IMR-90 (cell line): ENCODE measurements at regions not wholly inside any gene's neighbourhood (a gene's known extent, or its start where the extent isn't known, plus 50 kb on each side); places are given as distances from the start of the nearest gene placed in this dataset.
A peak's percentile ranks its signal among the peaks of the same experiment; 100 is the strongest.

ENCODE experiments used
- ATAC-seq: fragments of 200-7000 bp; cut with Tn5 transposase; 2 replicates; pipeline ENCODE4 v1.9.1; 2020; ENCODE audit warnings: low read depth, mild to moderate bottlenecking, moderate library complexity
- BruUV-seq: library from RNA; stranded (reverse); fragments of 400-500 nt; replicated peaks from 2 replicates; lab custom pipeline; 2021; lab: Mats Ljungman, UMichigan
- CTCF ChIA-PET: fragments of 300-600 bp; formaldehyde crosslinking; extraction: SDS; loops from one replicate; lab custom pipeline; 2021; ENCODE audit warnings: antibody characterized with exemption; lab: Yijun Ruan, JAX
- POLR2A ChIA-PET: fragments of 300-600 bp; sonication (Branson Sonifier 250); formaldehyde crosslinking; loops from one replicate; lab custom pipeline; 2022; ENCODE audit warnings: antibody characterized with exemption; ENCODE audit not compliant: unreplicated experiment; lab: Charles Lee
- DNase-seq: peaks from one replicate; pipeline ENCODE4 v3.0.0; 2013
- H2AFZ ChIP-seq: replicated peaks from 2 replicates; pipeline ENCODE3; 2013; ENCODE audit warnings: low read length, mild to moderate bottlenecking; ENCODE audit not compliant: poor library complexity
- H2AK5ac ChIP-seq: 2 replicates; pipeline ENCODE4 v1.6.1; 2013; ENCODE audit warnings: low read depth, low read length, inconsistent platforms
- H2AK9ac ChIP-seq: replicated peaks from 2 replicates; pipeline ENCODE3; 2013; ENCODE audit warnings: mild to moderate bottlenecking, low read depth, low read length, moderate library complexity; ENCODE audit not compliant: poor library complexity
- H2BK120ac ChIP-seq: 2 replicates; pipeline ENCODE4 v1.6.1; 2013; ENCODE audit warnings: low read depth, low read length, inconsistent platforms
- H2BK15ac ChIP-seq: 3 replicates; pipeline ENCODE4 v1.6.1; 2013; ENCODE audit warnings: low read depth, low read length, inconsistent platforms
- H2BK20ac ChIP-seq: 2 replicates; pipeline ENCODE4 v1.6.1; 2013; ENCODE audit warnings: low read depth, mild to moderate bottlenecking, inconsistent platforms, low read length, moderate library complexity
- H2BK5ac ChIP-seq: 2 replicates; pipeline ENCODE4 v1.6.1; 2013; ENCODE audit warnings: mild to moderate bottlenecking, low read depth, low read length, inconsistent platforms; ENCODE audit not compliant: poor library complexity, severe bottlenecking
- H3K14ac ChIP-seq: replicated peaks from 2 replicates; pipeline ENCODE4 v1.6.1; 2013; ENCODE audit warnings: low read depth, low read length, inconsistent platforms
- H3K18ac ChIP-seq: 2 replicates; pipeline ENCODE4 v1.6.1; 2013; ENCODE audit warnings: low read depth, low read length, control low read depth
- H3K23ac ChIP-seq: 2 replicates; pipeline ENCODE4 v1.6.1; 2013; ENCODE audit warnings: low read depth, low read length, inconsistent platforms
- H3K27ac ChIP-seq: 2 replicates; pipeline ENCODE4 v1.5.1; 2013; ENCODE audit warnings: mild to moderate bottlenecking, control low read depth, low read length; ENCODE audit not compliant: insufficient read depth
- H3K27me3 ChIP-seq: 2 replicates; pipeline ENCODE4 v1.6.1; 2013; ENCODE audit warnings: low read length; ENCODE audit not compliant: control insufficient read depth, insufficient read depth
- H3K36me3 ChIP-seq: 2 replicates; pipeline ENCODE4 v1.6.1; 2013; ENCODE audit warnings: low read length, mixed read lengths; ENCODE audit not compliant: control insufficient read depth, insufficient read depth
- H3K4ac ChIP-seq: 2 replicates; pipeline ENCODE4 v1.6.1; 2013; ENCODE audit warnings: low read depth, low read length, inconsistent platforms
- H3K4me1 ChIP-seq: 2 replicates; pipeline ENCODE4 v1.6.1; 2013; ENCODE audit warnings: low read length, mixed read lengths; ENCODE audit not compliant: control insufficient read depth, insufficient read depth
- H3K4me2 ChIP-seq: 2 replicates; pipeline ENCODE4 v1.6.1; 2013; ENCODE audit warnings: low read depth, mild to moderate bottlenecking, control low read depth, low read length, moderate library complexity
- H3K4me3 ChIP-seq: 2 replicates; pipeline ENCODE4 v1.5.1; 2013; ENCODE audit warnings: low read depth, mild to moderate bottlenecking, control low read depth, low read length, moderate library complexity; ENCODE audit not compliant: insufficient read depth
- H3K56ac ChIP-seq: 2 replicates; pipeline ENCODE4 v1.6.1; 2013; ENCODE audit warnings: low read length, inconsistent platforms; ENCODE audit not compliant: insufficient read depth; ENCODE audit errors: extremely low read depth
- H3K79me1 ChIP-seq, 2 experiments: 2 replicates each; pipeline ENCODE4 v1.6.1; 2013; ENCODE audit warnings: low read length in 2 of 2, inconsistent platforms in 1 of 2, low read depth in 1 of 2
- H3K9ac ChIP-seq: 2 replicates; pipeline ENCODE4 v1.6.1; 2013; ENCODE audit warnings: low read depth, low read length, control low read depth
- H3K9me1 ChIP-seq: 2 replicates; pipeline ENCODE4 v1.6.1; 2013; ENCODE audit warnings: low read length, inconsistent platforms; ENCODE audit not compliant: insufficient read depth
- H3K9me3 ChIP-seq: 2 replicates; pipeline ENCODE4 v1.6.1; 2013; ENCODE audit warnings: low read length; ENCODE audit not compliant: control insufficient read depth, insufficient read depth
- H4K20me1 ChIP-seq: 2 replicates; pipeline ENCODE4 v1.6.1; 2013; ENCODE audit warnings: low read length, inconsistent platforms; ENCODE audit not compliant: insufficient read depth
- H4K5ac ChIP-seq: 2 replicates; pipeline ENCODE4 v1.6.1; 2013; ENCODE audit warnings: mild to moderate bottlenecking, low read depth, low read length, control low read depth
- H4K8ac ChIP-seq, 2 experiments: 2 replicates each; pipeline ENCODE4 v1.6.1; 2013; ENCODE audit warnings: low read depth in 2 of 2, low read length in 2 of 2, control low read depth in 1 of 2, inconsistent platforms in 1 of 2
- H4K91ac ChIP-seq: 2 replicates; pipeline ENCODE4 v1.6.1; 2013; ENCODE audit warnings: low read depth, low read length, inconsistent platforms; ENCODE audit not compliant: insufficient read depth
- BHLHE40 ChIP-seq: fragments of 150-350 bp; IDR thresholded peaks from 2 replicates; pipeline ENCODE4 v1.6.1; 2016; ENCODE audit warnings: mild to moderate bottlenecking, low read depth, low read length
- CHD1 ChIP-seq: IDR thresholded peaks from 2 replicates; pipeline ENCODE4 v1.6.1; 2012; ENCODE audit warnings: low read depth, low read length, improper control_type of control experiment
- RAD21 ChIP-seq: IDR thresholded peaks from 2 replicates; pipeline ENCODE4 v1.6.1; 2012; ENCODE audit warnings: low read length, improper control_type of control experiment
- WGBS, 2 experiments: methylation state at CpG; one replicate each; pipeline versions ENCODE4 v1.1.5 to v1.1.7; 2013; ENCODE audit warnings: missing lambda C conversion rate in 2 of 2; ENCODE audit not compliant: insufficient read length in 1 of 2; ENCODE audit errors: extremely low coverage in 2 of 2; 5-methylcytosine and 5-hydroxymethylcytosine counted together
- dilution Hi-C: fragments of 300-500 bp; cut with HindIII; formaldehyde crosslinking; loops from one replicate; pipeline ENCODE4 v1.14.3; 2018; ENCODE audit warnings: low sequenced_read_pairs; ENCODE audit not compliant: unreplicated experiment
- in situ Hi-C: fragments of 300-500 bp; cut with MboI; formaldehyde crosslinking; loops from 3 replicates; pipeline ENCODE4 v1.14.3; 2019; ENCODE audit warnings: low sequenced_read_pairs, inconsistent platforms, mixed read lengths
- intact Hi-C: fragments of 100-400 bp; cut with micrococcal nuclease; formaldehyde crosslinking; loops from 2 replicates; pipeline ENCODE4 v1.10.0; 2022
- TF ChIP-seq, protein P1 (sequence below): conservative IDR thresholded peaks from 2 replicates; pipeline ENCODE4 v1.5.1; 2012; ENCODE audit warnings: mild to moderate bottlenecking, low read depth, low read length, improper control_type of control experiment

DNA sequence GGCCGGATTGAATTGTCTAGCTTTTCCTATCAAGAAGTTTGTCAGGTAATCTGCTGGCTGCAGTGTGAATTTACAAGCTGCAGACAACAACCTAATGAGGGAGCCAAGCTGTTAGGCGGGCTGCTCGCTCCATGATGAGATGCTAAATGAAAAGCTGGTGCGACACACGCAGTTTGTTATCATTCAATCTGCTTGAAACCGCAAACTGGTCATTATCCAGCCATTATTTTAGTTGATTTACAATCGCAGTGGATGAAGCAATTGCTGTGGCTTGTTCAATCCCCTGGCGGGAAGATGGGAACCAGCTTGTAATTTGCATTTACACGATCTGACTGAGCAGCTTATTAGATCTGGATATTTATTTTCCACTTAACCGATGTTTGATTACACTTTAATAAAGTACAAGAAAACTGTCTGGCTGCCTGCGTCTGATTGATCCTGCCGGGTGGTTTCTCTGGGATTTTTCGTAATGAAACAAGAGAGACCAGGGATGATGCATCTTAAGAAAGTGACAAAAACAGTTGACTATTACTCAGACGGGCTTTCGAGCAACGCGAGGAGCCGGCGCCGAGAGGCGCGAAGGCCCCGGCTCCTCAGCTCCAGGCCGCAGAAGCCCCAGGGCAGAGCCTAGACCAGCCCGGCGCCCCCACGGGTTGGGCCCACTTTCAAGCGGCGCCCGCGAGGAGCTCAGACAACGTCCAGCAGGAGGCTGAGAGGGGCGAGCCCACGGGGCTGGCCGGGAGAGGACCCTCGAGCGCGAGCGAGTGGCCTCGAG lies 118.0 kb upstream of the BARHL2 start:
- TF ChIP-seq CHD1 (no peak), RAD21 (no peak), BHLHE40 (no peak)
- TF ChIP-seq, protein P1, sequence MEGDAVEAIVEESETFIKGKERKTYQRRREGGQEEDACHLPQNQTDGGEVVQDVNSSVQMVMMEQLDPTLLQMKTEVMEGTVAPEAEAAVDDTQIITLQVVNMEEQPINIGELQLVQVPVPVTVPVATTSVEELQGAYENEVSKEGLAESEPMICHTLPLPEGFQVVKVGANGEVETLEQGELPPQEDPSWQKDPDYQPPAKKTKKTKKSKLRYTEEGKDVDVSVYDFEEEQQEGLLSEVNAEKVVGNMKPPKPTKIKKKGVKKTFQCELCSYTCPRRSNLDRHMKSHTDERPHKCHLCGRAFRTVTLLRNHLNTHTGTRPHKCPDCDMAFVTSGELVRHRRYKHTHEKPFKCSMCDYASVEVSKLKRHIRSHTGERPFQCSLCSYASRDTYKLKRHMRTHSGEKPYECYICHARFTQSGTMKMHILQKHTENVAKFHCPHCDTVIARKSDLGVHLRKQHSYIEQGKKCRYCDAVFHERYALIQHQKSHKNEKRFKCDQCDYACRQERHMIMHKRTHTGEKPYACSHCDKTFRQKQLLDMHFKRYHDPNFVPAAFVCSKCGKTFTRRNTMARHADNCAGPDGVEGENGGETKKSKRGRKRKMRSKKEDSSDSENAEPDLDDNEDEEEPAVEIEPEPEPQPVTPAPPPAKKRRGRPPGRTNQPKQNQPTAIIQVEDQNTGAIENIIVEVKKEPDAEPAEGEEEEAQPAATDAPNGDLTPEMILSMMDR, result no peak
- in situ Hi-C loops, result no loop called here
- H4K5ac ChIP-seq, result no peak overlapping the region
- no TSS peak for BruUV-seq
- 2% methylated on average over 10 of the region's 40 CpGs; no CpG with 5 or more reads in 1 of the 2 experiments for WGBS, 2 experiments
- H2AFZ ChIP-seq, result no peak overlapping the region
- H3K27me3 ChIP-seq, result peaks cover 80% of the 10 kb centered on the region
- H2BK5ac ChIP-seq, result no peak overlapping the region
- H3K9me3 ChIP-seq, result peaks cover 8% of the 10 kb centered on the region; the same call in 1 of the 2 replicates
- H2BK120ac ChIP-seq, result no peak overlapping the region
- no peaks in the 10 kb centered on the region for H3K4me1 ChIP-seq
- no peak overlapping the region for H3K9ac ChIP-seq
- no peak overlapping the region for H2AK9ac ChIP-seq
- no peak overlapping the region for H3K56ac ChIP-seq
- no peak overlapping the region for H3K14ac ChIP-seq
- no peak overlapping the region for H2BK20ac ChIP-seq
- no peak overlapping the region for H2AK5ac ChIP-seq
- no peak overlapping the region for H3K4me2 ChIP-seq
- no peaks in the 10 kb centered on the region for H4K20me1 ChIP-seq
- no peaks in the 10 kb centered on the region for H3K36me3 ChIP-seq
- no peak overlapping the region for H3K27ac ChIP-seq
- H3K4me3 ChIP-seq, result no peak overlapping the region
- ChIA-PET CTCF (interaction anchor here (0.6 kb wide), 1 partner anchor 48 kb away, joined by 3 read pairs; no protein-coding TSS in a partner anchor), POLR2A (no interaction called here)
- DNase-seq (no peak), ATAC-seq (peak; percentile 21)
- no peak overlapping the region for H3K23ac ChIP-seq
- dilution Hi-C loops, result no loop called here
- intact Hi-C loops, result no loop called here
- H3K4ac ChIP-seq, result no peak overlapping the region
- no peak overlapping the region for H4K91ac ChIP-seq
- no peaks in the 10 kb centered on the region for H3K9me1 ChIP-seq
- H3K18ac ChIP-seq, result no peak overlapping the region
- no peaks in the 10 kb centered on the region for H3K79me1 ChIP-seq
- no peak overlapping the region for H4K8ac ChIP-seq
- H2BK15ac ChIP-seq, result no peak overlapping the region
